Body of pancreas (tissue), 4 donors: ENCODE measurements at regions not wholly inside any gene's neighbourhood (a gene's known extent, or its start where the extent isn't known, plus 50 kb on each side); places are given as distances from the start of the nearest gene placed in this dataset.

Experiments used
- CTCF ChIP-seq, 7 experiments: fragments of 450-650 bp in 4 of 7; fragments of 200-600 bp in 3 of 7; sonication (generic) in 3 of 7; IDR thresholded peaks; one replicate each; pipeline ENCODE4 v1.5.1; 2016 to 2019; ENCODE audit warnings: antibody characterized with exemption in 7 of 7
- POLR2A ChIP-seq, 3 donors: fragments of 450-650 bp; IDR thresholded peaks; one replicate each; pipeline ENCODE4 v1.6.1; 2016; ENCODE audit warnings: antibody characterized with exemption in 3 of 3, mild to moderate bottlenecking in 2 of 3

- TF ChIP-seq POLR2A (IDR thresholded peaks at IDR 0.05): no peak
- TF ChIP-seq CTCF (IDR thresholded peaks at IDR 0.05): no peak
These were observed 136.3 kb downstream of the RNASET2 start for GRCh38 chr6:166820070-166820469.
